Hepatic stellate cell (primary cell): ENCODE measurements at regions not wholly inside any gene's neighbourhood (a gene's known extent, or its start where the extent isn't known, plus 50 kb on each side); places are given as distances from the start of the nearest gene placed in this dataset.
"Not testable (repeated sequence)": the region's sequence is repeated elsewhere in the genome, so short reads cannot be mapped to it uniquely, and the experiment has no call there.

ENCODE experiments used
- DNase-seq: peaks from one replicate; pipeline ENCODE4 v3.0.0; 2011; ENCODE audit warnings: low spot score

GRCh38 chr6:120493505-120493904 is 840.8 kb downstream of the TBC1D32 start:
- DNase-seq = no peak

- no peak for DNase-seq
Observed at GRCh38 chr6:120489941-120490340, 844.3 kb downstream of the TBC1D32 start.

GRCh38 chr6:120484146-120484545 is 850.1 kb downstream of the TBC1D32 start:
- no peak for DNase-seq

- no peak for DNase-seq
Observed at GRCh38 chr6:120478650-120479049, 855.6 kb downstream of the TBC1D32 start.

GRCh38 chr6:120473804-120474203 is 860.5 kb downstream of the TBC1D32 start:
- DNase-seq = no peak

- DNase-seq = no peak
Observed at GRCh38 chr6:120468486-120468885, 865.8 kb downstream of the TBC1D32 start.

GRCh38 chr6:120451508-120451907 is 882.8 kb downstream of the TBC1D32 start:
- DNase-seq = no peak

- DNase-seq = no peak
Observed at GRCh38 chr6:120447605-120448004, 886.7 kb downstream of the TBC1D32 start.

- DNase-seq = not testable (repeated sequence)
Observed at GRCh38 chr6:120432840-120433239, 901.4 kb downstream of the TBC1D32 start.

GRCh38 chr6:120431841-120432240 is 902.4 kb downstream of the TBC1D32 start:
- DNase-seq = no peak

GRCh38 chr6:120411394-120411793 is 922.9 kb downstream of the TBC1D32 start:
- DNase-seq = no peak

- DNase-seq = no peak
Observed at GRCh38 chr6:120410586-120410985, 923.7 kb downstream of the TBC1D32 start.

- DNase-seq = no peak
Observed at GRCh38 chr6:120407696-120408095, 926.6 kb downstream of the TBC1D32 start.

GRCh38 chr6:120405947-120406346 is 928.3 kb downstream of the TBC1D32 start:
- no peak for DNase-seq

- no peak for DNase-seq
Observed at GRCh38 chr6:120395784-120396183, 938.5 kb downstream of the TBC1D32 start.

- no peak for DNase-seq
Observed at GRCh38 chr6:120395330-120395729, 939.0 kb downstream of the TBC1D32 start.

- DNase-seq = no peak
Observed at GRCh38 chr6:120392941-120393340, 941.3 kb downstream of the TBC1D32 start.

- DNase-seq = no peak
Observed at GRCh38 chr6:120384671-120385070, 949.6 kb downstream of the TBC1D32 start.

- no peak for DNase-seq
Observed at GRCh38 chr6:120383681-120384080, 950.6 kb downstream of the TBC1D32 start.

- DNase-seq = peak; percentile 4
Observed at GRCh38 chr6:120378582-120379220, 955.6 kb downstream of the TBC1D32 start.

GRCh38 chr6:120373185-120373584 is 961.1 kb downstream of the TBC1D32 start:
- DNase-seq = no peak

- no peak for DNase-seq
Observed at GRCh38 chr6:120363429-120363828, 970.9 kb downstream of the TBC1D32 start.

GRCh38 chr6:120358535-120358934 is 975.7 kb downstream of the TBC1D32 start:
- not testable (repeated sequence) for DNase-seq

GRCh38 chr6:120357447-120357846 is 976.8 kb downstream of the TBC1D32 start:
- no peak for DNase-seq
